G401 (cell line): ENCODE measurements at regions not wholly inside any gene's neighbourhood (a gene's known extent, or its start where the extent isn't known, plus 50 kb on each side); places are given as distances from the start of the nearest gene placed in this dataset.
"Not testable (repeated sequence)": the region's sequence is repeated elsewhere in the genome, so short reads cannot be mapped to it uniquely, and the experiment has no call there.

ENCODE experiments used
- DNase-seq: peaks from one replicate; pipeline ENCODE4 v3.0.0-alpha.2; 2015; ENCODE audit warnings: low spot score
- in situ Hi-C: cut with HindIII; loops from 2 replicates; pipeline ENCODE4 v1.10.0; 2016; ENCODE audit warnings: low sequenced_read_pairs, mixed read lengths

DNA sequence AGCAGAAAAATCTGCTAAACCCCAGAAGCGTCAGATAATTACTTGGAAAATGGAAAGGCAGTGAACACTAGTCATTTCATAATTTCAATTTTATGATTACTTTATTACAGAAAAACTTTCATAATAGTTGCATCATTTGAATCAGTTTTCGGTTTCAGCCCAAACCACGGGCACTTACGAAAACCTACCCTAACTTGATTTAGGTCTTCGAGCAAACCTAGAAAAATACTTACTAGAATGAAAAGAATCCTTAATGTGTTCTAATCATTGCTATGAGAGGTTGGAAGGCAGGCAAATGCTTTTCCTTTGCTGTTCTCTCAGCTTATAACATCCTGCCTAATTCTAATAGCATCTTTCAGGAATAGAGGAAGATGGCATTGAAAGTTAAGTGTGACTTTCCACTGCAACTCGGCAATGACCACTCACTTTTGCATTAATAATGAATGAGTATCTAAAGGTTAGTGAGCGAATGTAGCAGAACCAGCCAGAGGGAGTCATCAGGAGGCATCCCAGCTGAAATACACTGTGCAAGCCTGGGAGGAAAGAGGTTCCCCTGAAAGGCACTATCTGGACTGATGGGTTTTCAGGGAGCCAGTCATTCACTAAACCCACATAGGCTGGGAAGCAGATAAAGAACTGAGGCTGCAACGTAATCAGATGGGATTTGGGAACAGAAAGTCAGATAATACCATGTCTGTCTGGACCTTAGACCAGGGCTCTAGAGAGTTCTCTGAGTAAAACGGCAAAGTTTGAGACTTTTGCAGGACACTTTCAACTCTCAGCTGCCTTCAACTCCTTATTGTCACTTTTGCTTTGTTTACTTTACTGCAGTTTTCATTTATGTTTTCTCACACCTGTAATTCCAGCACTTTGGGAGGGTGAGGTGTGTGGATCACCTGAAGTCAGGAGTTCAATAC, 520.8 kb downstream of the RNF144A start:
- in situ Hi-C loops = loop anchor here (25.0 kb wide), 1 partner anchor 249 kb away; no protein-coding TSS in a partner anchor

GRCh38 chr2:7438855-7439254, 521.6 kb downstream of the RNF144A start:
- in situ Hi-C loops = loop anchor here (25.0 kb wide), 1 partner anchor 248 kb away; no protein-coding TSS in a partner anchor
- DNase-seq = no peak

More for the DNA sequence above, 520.8 kb downstream of the RNF144A start:
- no peak for DNase-seq

DNA sequence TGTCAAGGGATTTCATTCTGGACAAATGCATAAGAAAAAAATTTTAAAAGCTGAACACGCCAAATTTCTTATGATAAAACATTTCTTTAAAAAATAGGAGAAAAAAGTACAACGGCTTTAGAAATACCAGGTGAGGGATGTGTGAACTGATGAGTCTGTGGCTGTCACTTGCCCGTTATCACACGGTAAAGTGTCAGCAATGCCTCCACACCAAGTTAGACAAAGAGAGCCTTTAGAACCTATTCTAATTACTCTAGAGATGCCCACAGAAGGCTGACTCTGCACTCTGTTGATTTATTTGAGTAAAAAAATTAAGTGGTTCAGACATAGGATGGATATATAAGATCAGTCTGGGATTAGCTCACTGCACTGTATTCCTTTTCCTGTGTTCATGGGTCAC, 523.8 kb downstream of the RNF144A start:
- no peak for DNase-seq
- in situ Hi-C loops = loop anchor here (25.0 kb wide), 1 partner anchor 246 kb away; no protein-coding TSS in a partner anchor

DNA sequence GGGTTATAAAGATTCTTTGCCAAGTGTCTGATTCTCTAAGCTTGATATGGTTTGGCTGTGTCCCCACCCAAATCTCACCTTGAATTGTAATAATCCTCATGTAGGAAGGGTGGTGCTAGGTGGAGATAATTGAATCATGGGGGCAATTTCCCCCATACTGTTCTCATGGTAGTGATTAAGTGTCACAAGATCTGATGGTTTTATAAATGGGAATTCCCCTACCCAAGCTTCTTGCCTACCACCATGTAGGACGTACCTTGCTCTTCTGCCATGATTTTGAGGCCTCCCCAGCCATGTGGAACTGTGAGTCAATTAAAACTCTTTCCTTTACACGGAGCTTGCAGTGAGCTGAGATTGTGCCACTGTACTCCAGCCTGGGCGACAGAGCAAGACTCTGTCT, 524.6 kb downstream of the RNF144A start:
- in situ Hi-C loops = loop anchor here (25.0 kb wide), 1 partner anchor 245 kb away; no protein-coding TSS in a partner anchor
- not testable (repeated sequence) for DNase-seq

GRCh38 chr2:7444626-7445025, 527.4 kb downstream of the RNF144A start:
- DNase-seq = no peak
- in situ Hi-C loops = loop anchor here (25.0 kb wide), 1 partner anchor 243 kb away; no protein-coding TSS in a partner anchor

GRCh38 chr2:7448578-7449264, 531.5 kb downstream of the RNF144A start:
- in situ Hi-C loops = loop anchor here (25.0 kb wide), 1 partner anchor 239 kb away; no protein-coding TSS in a partner anchor
- DNase-seq = no peak

DNA sequence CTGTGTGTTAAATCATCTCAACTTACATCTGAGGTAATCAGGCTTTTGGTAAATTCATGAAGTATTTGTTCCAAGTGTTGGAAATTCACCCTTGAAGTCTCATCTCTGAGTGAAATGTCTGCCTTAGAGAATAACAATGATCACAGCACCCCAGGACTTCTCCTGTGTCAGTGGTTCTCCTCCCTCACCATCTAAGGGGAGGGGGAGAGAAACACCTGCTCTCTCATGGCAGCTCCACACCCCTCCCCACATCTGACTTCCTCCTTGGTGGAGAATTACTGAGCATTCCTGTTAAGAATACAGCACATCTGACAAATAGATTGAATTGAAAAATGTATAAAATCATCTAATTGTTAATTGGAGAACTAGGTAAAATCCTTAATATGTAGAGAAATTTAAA, 532.1 kb downstream of the RNF144A start:
- in situ Hi-C loops = loop anchor here (25.0 kb wide), 1 partner anchor 238 kb away; no protein-coding TSS in a partner anchor
- no peak for DNase-seq

- in situ Hi-C loops = no loop called here
- no peak for DNase-seq
These were observed 533.1 kb downstream of the RNF144A start for GRCh38 chr2:7450188-7450832.

GRCh38 chr2:7450833-7451190, 533.6 kb downstream of the RNF144A start:
- no peak for DNase-seq
- in situ Hi-C loops = no loop called here

DNA sequence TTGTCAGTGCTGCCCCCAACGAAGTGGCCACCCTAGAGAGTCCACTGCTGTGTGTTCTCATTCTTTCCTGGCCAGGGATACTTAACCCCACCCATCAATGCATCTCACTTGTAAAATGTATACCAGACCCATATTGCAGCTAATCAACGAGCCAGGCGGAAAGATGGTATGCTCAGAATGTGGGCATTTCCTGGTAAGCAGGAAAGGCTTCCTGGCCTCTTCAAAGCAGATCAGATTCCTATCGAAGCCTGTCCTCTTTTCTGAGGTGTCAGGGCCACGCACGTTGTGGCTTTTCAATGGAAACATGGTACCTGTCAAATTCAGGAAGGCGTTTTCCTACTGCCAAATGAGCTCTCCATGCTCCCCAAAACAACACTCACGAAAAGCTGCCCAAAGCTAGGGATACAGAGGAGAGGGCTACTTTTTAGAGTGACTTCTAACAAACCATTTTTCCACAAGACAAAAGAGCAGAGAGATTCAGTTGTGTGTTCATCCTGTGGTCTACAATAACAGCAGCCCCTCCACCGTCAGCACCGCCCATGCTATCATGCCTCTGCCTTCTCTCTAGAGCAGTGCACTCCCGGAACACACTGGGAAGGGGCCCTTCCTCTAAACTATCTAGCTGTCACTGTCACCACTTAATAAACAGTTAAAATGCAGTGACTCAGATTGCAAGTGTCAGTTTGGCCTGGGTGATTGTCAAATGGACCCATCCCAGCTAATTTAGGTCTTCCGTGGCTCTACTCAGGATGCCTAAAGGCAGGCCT, 535.1 kb downstream of the RNF144A start:
- in situ Hi-C loops = no loop called here

GRCh38 chr2:7454592-7454991, 537.4 kb downstream of the RNF144A start:
- in situ Hi-C loops = no loop called here
- DNase-seq = no peak

More for the DNA sequence above, 535.1 kb downstream of the RNF144A start:
- DNase-seq = no peak

GRCh38 chr2:7456762-7457161, 539.5 kb downstream of the RNF144A start:
- in situ Hi-C loops = no loop called here
- DNase-seq = no peak

- no peak for DNase-seq
- in situ Hi-C loops = no loop called here
These were observed 540.9 kb downstream of the RNF144A start for GRCh38 chr2:7458066-7458465.

- in situ Hi-C loops = no loop called here
- no peak for DNase-seq
These were observed 550.7 kb downstream of the RNF144A start for GRCh38 chr2:7467782-7468447.

GRCh38 chr2:7468448-7468828, 551.2 kb downstream of the RNF144A start:
- DNase-seq = no peak
- in situ Hi-C loops = no loop called here

- DNase-seq = no peak
- in situ Hi-C loops = no loop called here
These were observed 551.7 kb downstream of the RNF144A start for GRCh38 chr2:7468955-7469354.

DNA sequence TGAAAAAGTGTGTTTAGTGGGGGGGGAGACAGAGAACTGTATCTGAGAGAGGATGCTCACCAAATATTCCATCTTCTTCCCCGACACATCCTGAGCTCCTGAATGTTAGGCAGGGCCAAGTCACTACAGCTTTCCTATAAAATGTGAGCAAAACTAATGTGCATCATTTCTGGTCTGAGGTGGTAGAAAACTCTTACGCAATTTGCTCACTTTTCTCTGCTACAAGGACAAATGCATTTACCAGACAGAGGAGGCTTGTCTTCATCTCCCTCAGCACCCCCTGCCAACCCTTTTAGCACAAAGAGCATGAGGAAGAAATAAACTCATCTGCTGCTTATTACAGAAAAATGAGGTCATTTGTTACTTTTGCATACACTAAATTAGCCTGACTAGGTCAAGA, 554.0 kb downstream of the RNF144A start:
- in situ Hi-C loops = no loop called here
- no peak for DNase-seq

GRCh38 chr2:7472465-7472864, 555.3 kb downstream of the RNF144A start:
- no peak for DNase-seq
- in situ Hi-C loops = no loop called here
